NCI-H2029 treated with DMSO at 0.1 percent for 48 hours (cell line): ENCODE measurements at regions not wholly inside any gene's neighbourhood (a gene's known extent, or its start where the extent isn't known, plus 50 kb on each side); places are given as distances from the start of the nearest gene placed in this dataset.

ENCODE experiments used
- DNase-seq: peaks from one replicate; lab custom pipeline; 2025; lab: John Stamatoyannopoulos, UW

- no peak for DNase-seq
These were observed 121.7 kb upstream of the FOXD3 start for GRCh38 chr1:63200676-63201075.

GRCh38 chr1:63203641-63204040 lies 118.7 kb upstream of the FOXD3 start:
- no peak for DNase-seq

- DNase-seq, result no peak
These were observed 116.6 kb upstream of the FOXD3 start for GRCh38 chr1:63205776-63206175.

- DNase-seq, result no peak
These were observed 107.8 kb upstream of the FOXD3 start for GRCh38 chr1:63214553-63214952.

- no peak for DNase-seq
These were observed 98.9 kb upstream of the FOXD3 start for GRCh38 chr1:63223426-63223825.

- DNase-seq, result no peak
These were observed 91.6 kb upstream of the FOXD3 start for GRCh38 chr1:63230722-63231121.

- DNase-seq, result no peak
These were observed 83.6 kb upstream of the FOXD3 start for GRCh38 chr1:63238721-63239120.

GRCh38 chr1:63245186-63245585 lies 77.2 kb upstream of the FOXD3 start:
- DNase-seq, result no peak

GRCh38 chr1:63248216-63248615 lies 74.2 kb upstream of the FOXD3 start:
- DNase-seq, result no peak

- DNase-seq, result no peak
These were observed 67.2 kb upstream of the FOXD3 start for GRCh38 chr1:63255153-63255552.

GRCh38 chr1:63261736-63262458 lies 60.5 kb upstream of the FOXD3 start:
- DNase-seq, result no peak

GRCh38 chr1:63262459-63262770 lies 60.0 kb upstream of the FOXD3 start:
- DNase-seq, result no peak

- DNase-seq, result no peak
These were observed 58.2 kb upstream of the FOXD3 start for GRCh38 chr1:63264161-63264560.

GRCh38 chr1:63266857-63267256 lies 55.5 kb upstream of the FOXD3 start:
- no peak for DNase-seq

- DNase-seq, result no peak
These were observed 53.5 kb upstream of the FOXD3 start for GRCh38 chr1:63268876-63269275.

- DNase-seq, result no peak
These were observed 52.8 kb upstream of the FOXD3 start for GRCh38 chr1:63269571-63269970.
